HFF-Myc (cell line): ENCODE measurements at regions not wholly inside any gene's neighbourhood (a gene's known extent, or its start where the extent isn't known, plus 50 kb on each side); places are given as distances from the start of the nearest gene placed in this dataset.

Experiments
- DNase-seq: peaks from one replicate; pipeline ENCODE4 v3.0.0-alpha.2; 2011; ENCODE audit warnings: low read depth; ENCODE audit errors: extremely low read depth
- H3K4me3 ChIP-seq: replicated peaks from 2 replicates; pipeline ENCODE4 v1.5.1; 2011; ENCODE audit warnings: low read depth, mild to moderate bottlenecking, control low read depth, low read length
- TF ChIP-seq, protein P1 (sequence below): IDR thresholded peaks from 2 replicates; pipeline ENCODE4 v1.5.1; 2012; ENCODE audit warnings: mild to moderate bottlenecking, low read depth, low read length, control low read depth; ENCODE audit errors: missing control alignments

DNA sequence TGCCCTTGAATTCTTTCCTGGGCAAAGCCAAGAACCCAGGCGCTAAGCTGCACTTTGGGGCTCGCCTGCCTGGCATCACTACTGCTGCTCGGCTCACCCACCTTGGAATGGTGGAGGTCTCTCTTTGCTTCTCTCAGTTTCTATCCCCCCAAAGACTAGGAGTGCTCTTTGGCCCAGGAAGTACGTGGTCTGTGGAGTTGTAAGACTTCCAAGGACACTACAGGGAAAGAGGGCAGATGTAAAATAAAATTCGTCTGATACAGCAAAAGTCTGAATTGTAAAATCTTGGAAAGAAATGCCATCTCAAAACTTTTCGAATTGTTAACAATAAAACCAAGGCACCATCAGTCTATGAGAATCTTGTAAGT is 52.5 kb upstream of the MAP1LC3B2 start:
- DNase-seq = no peak
- H3K4me3 ChIP-seq = no peak overlapping the region
- TF ChIP-seq, protein P1, sequence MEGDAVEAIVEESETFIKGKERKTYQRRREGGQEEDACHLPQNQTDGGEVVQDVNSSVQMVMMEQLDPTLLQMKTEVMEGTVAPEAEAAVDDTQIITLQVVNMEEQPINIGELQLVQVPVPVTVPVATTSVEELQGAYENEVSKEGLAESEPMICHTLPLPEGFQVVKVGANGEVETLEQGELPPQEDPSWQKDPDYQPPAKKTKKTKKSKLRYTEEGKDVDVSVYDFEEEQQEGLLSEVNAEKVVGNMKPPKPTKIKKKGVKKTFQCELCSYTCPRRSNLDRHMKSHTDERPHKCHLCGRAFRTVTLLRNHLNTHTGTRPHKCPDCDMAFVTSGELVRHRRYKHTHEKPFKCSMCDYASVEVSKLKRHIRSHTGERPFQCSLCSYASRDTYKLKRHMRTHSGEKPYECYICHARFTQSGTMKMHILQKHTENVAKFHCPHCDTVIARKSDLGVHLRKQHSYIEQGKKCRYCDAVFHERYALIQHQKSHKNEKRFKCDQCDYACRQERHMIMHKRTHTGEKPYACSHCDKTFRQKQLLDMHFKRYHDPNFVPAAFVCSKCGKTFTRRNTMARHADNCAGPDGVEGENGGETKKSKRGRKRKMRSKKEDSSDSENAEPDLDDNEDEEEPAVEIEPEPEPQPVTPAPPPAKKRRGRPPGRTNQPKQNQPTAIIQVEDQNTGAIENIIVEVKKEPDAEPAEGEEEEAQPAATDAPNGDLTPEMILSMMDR = no peak

DNA sequence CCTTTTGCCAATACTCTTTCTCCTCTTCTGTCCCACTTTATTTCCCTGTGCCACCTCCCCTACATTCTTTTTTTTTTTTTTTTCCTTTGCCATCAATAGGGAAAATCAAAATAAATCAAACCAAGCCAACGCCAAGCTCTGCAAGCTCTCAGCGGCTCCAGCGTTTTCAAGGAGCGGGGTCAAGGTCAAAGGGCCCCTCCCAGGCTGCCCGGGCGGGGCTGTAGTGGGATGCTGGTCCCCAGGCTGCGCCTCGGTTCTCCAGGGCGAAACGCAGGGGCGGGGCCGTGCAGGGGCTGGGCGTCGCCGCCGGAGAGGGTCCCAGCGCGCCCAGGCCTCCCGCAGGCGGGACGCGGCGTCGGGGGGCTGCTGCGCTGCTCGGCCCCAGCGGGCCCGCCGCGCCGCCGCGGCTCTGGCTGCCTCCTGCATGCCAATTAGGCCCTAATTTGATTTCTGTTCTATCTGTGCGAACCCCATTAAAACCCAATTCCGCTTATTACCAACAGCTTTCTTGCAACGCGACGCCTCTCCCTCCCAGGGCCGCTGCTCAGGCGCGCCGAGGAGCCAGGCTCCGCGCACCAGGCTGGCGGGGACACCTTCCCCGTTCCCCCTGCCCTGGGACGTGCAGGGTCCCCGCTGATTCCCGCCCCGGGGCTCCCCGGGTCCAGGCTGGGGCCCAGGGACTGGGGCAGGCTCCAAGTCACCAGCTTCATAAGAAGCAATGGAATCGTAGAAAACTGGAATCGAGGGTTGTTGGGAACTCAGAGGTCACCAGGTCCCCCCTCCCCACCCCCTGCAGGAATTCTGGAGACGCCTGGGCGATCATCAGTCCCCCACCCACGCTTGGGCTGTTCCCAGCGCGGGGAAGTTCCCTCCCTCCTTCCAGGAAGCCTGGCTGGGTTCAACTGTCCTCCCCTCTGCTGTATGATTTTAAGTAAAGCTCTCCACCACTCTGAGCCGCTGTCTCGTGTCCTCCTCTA is 50.7 kb upstream of the MAP1LC3B2 start:
- no peak for DNase-seq
- H3K4me3 ChIP-seq = no peak overlapping the region
- TF ChIP-seq, protein P1 = no peak
